ENCODE measurements at regions not wholly inside any gene's neighbourhood (a gene's known extent, or its start where the extent isn't known, plus 50 kb on each side); places are given as distances from the start of the nearest gene placed in this dataset.

GRCh38 chr15:47326410-47327333 lies 390.6 kb upstream of the SEMA6D start:
- no peaks in the 10 kb centered on the region for H3K36me3 ChIP-seq
- H3K4me1 ChIP-seq (ENCODE audit: control insufficient read depth in 1 of 2, insufficient read depth in 1 of 2, low read depth in 1 of 2, low read length in 1 of 2): no peaks in the 10 kb centered on the region
- H3K27me3 ChIP-seq: no peaks in the 10 kb centered on the region
- no peak overlapping the region for H3K27ac ChIP-seq
- TF ChIP-seq CTCF (IDR thresholded peaks at IDR 0.05): no peak
- H3K9me3 ChIP-seq: no peaks in the 10 kb centered on the region
- H3K4me3 ChIP-seq (ENCODE audit: low read depth in 1 of 2, low read length in 1 of 2): no peak overlapping the region

GRCh38 chr15:47331829-47332393 lies 385.4 kb upstream of the SEMA6D start:
- no peaks in the 10 kb centered on the region for H3K9me3 ChIP-seq
- no peaks in the 10 kb centered on the region for H3K4me1 ChIP-seq (ENCODE audit: control insufficient read depth in 1 of 2, insufficient read depth in 1 of 2, low read depth in 1 of 2, low read length in 1 of 2)
- H3K4me3 ChIP-seq (ENCODE audit: low read depth in 1 of 2, low read length in 1 of 2): no peak overlapping the region
- H3K36me3 ChIP-seq: no peaks in the 10 kb centered on the region
- no peak overlapping the region for H3K27ac ChIP-seq
- H3K27me3 ChIP-seq: no peaks in the 10 kb centered on the region
- no peak for TF ChIP-seq CTCF (IDR thresholded peaks at IDR 0.05)

- Histone ChIP-seq H3K27ac (no peak overlapping the region), H3K36me3 (no peaks in the 10 kb centered on the region), H3K4me1 (ENCODE audit: control insufficient read depth in 1 of 2, insufficient read depth in 1 of 2, low read depth in 1 of 2, low read length in 1 of 2) (no peaks in the 10 kb centered on the region), H3K27me3 (no peaks in the 10 kb centered on the region), H3K4me3 (ENCODE audit: low read depth in 1 of 2, low read length in 1 of 2) (no peak overlapping the region), H3K9me3 (no peaks in the 10 kb centered on the region)
- no peak for TF ChIP-seq CTCF (IDR thresholded peaks at IDR 0.05)
Measured at GRCh38 chr15:47332481-47332880, 384.8 kb upstream of the SEMA6D start.

- Histone ChIP-seq H3K36me3 (no peaks in the 10 kb centered on the region), H3K9me3 (no peaks in the 10 kb centered on the region), H3K27me3 (no peaks in the 10 kb centered on the region), H3K4me1 (ENCODE audit: control insufficient read depth in 1 of 2, insufficient read depth in 1 of 2, low read depth in 1 of 2, low read length in 1 of 2) (no peaks in the 10 kb centered on the region), H3K4me3 (ENCODE audit: low read depth in 1 of 2, low read length in 1 of 2) (no peak overlapping the region), H3K27ac (no peak overlapping the region)
- no peak for TF ChIP-seq CTCF (IDR thresholded peaks at IDR 0.05)
Measured at GRCh38 chr15:47333734-47334133, 383.6 kb upstream of the SEMA6D start.

- Histone ChIP-seq H3K4me3 (ENCODE audit: low read depth in 1 of 2, low read length in 1 of 2) (no peak overlapping the region), H3K4me1 (ENCODE audit: control insufficient read depth in 1 of 2, insufficient read depth in 1 of 2, low read depth in 1 of 2, low read length in 1 of 2) (no peaks in the 10 kb centered on the region), H3K27ac (no peak overlapping the region), H3K27me3 (no peaks in the 10 kb centered on the region), H3K36me3 (no peaks in the 10 kb centered on the region), H3K9me3 (no peaks in the 10 kb centered on the region)
- TF ChIP-seq CTCF (IDR thresholded peaks at IDR 0.05): no peak
Measured at GRCh38 chr15:47334805-47335535, 382.3 kb upstream of the SEMA6D start.

Measured in neutrophil (primary cell).